ENCODE measurements at regions not wholly inside any gene's neighbourhood (a gene's known extent, or its start where the extent isn't known, plus 50 kb on each side); places are given as distances from the start of the nearest gene placed in this dataset.

GRCh38 chr4:43853565-43854264 is 594.9 kb downstream of the KCTD8 start:
- no peak for TF ChIP-seq REST (IDR thresholded peaks at IDR 0.05; ENCODE audit: insufficient replicate concordance, low read depth)
- TF ChIP-seq CTCF (IDR thresholded peaks at IDR 0.05; ENCODE audit: insufficient read depth, low read length): no peak
- no peak for TF ChIP-seq POLR2AphosphoS5 (IDR thresholded peaks at IDR 0.05; ENCODE audit: low read depth)
